ENCODE measurements at regions not wholly inside any gene's neighbourhood (a gene's known extent, or its start where the extent isn't known, plus 50 kb on each side); places are given as distances from the start of the nearest gene placed in this dataset.

- H3K9me3 Mint-ChIP-seq = peaks cover 0 to 3% (median 0%) of the 10 kb centered on the region in 3 donors
- peaks cover 5 to 7% (median 6%) of the 10 kb centered on the region in 3 donors for H3K4me1 Mint-ChIP-seq
- H3K36me3 Mint-ChIP-seq = no peaks in the 10 kb centered on the region
- peaks cover 21% of the 10 kb centered on the region for H3K27me3 Mint-ChIP-seq
- H3K27ac Mint-ChIP-seq = no peak overlapping the region
- H3K4me3 Mint-ChIP-seq = no peak overlapping the region
Observed at GRCh38 chr1:20432341-20432740, 53.7 kb downstream of the CAMK2N1 start.

DNA sequence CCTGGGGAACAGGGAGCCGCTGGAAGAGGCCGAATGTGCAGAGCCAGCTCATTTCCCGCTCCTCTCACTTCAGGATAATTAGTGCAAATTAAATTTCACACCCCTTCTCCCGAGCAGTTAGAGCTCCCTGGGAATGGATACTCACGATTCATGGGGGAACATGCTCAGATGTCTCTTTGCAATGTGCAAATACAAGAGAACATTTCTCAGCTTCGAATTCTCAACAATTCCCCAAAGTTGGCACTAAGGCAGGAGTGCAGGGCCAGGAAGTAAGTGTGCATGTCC is 54.9 kb downstream of the CAMK2N1 start:
- no peak overlapping the region for H3K4me3 Mint-ChIP-seq
- peaks cover 21% of the 10 kb centered on the region for H3K27me3 Mint-ChIP-seq
- H3K9me3 Mint-ChIP-seq = peaks cover 0 to 3% (median 0%) of the 10 kb centered on the region in 3 donors
- H3K36me3 Mint-ChIP-seq = no peaks in the 10 kb centered on the region
- no peak overlapping the region for H3K27ac Mint-ChIP-seq
- H3K4me1 Mint-ChIP-seq = peaks cover 5 to 8% (median 6%) of the 10 kb centered on the region in 3 donors

DNA sequence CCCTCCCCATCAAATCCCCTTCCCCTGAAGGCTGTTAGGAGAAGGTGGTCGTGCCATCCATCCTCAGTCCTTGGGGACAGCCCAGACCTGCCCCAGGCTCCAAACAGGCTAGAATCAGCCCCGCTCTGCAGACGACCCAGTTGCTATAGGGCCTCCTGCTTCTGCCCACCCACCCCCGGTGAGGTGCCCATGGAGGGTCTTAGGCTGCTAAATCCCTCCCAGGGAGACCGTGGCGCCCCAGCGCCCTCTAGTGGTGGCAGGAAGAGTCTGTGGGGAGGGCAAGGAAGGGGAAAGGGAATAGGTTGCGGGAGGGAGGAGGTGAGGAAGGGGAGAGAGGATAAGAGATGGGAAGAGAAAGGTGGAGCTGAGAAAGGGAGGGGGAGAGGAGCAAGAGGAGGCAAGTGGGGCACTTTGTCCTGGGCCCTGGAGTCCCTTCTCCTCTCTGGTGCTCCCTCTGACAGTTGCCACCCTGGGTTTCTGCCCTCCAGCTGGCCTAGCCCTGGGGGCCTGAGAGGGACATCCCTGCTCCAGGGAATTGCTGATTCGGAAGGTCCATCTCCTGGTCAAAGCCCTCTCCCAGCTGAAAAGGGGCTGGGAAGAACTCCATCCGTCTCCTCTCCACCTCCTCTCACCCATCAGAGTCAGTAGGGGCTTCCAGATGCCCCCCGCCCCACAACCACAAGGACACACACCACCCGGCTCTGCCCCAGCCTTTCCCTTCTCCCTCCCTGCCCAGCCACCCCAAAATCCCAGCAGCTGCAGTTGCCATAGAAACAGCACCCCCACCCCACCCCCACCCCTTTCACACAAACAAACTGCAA is 55.4 kb downstream of the CAMK2N1 start:
- H3K27me3 Mint-ChIP-seq = peaks cover 21% of the 10 kb centered on the region
- H3K36me3 Mint-ChIP-seq = no peaks in the 10 kb centered on the region
- H3K4me1 Mint-ChIP-seq = peaks cover 5 to 12% (median 8%) of the 10 kb centered on the region in 3 donors
- H3K9me3 Mint-ChIP-seq = peaks cover 0 to 3% (median 3%) of the 10 kb centered on the region in 3 donors
- H3K4me3 Mint-ChIP-seq = peak overlapping the region in 1 of 4 donors; percentile 22
- no peak overlapping the region for H3K27ac Mint-ChIP-seq

DNA sequence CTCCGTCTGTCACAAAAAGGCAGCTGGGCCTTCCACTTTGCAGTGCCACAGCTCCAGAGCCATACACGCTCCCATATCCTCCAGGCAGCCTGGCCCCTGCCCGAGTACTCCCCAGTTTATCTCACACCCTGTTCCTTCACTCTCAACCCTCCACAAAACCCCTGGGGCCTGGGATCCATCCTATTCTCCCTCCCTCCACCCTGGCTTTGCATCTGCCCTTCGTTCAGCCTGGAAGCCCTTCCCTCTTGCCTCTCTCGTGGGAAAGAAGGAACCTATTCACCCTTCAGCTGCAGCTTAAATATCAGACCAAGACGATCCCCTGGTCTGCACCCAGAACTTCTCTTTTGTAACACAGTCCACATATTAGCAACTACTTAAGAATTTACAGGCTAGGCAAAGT is 56.7 kb downstream of the CAMK2N1 start:
- H3K4me3 Mint-ChIP-seq = no peak overlapping the region
- H3K27me3 Mint-ChIP-seq = peaks cover 22% of the 10 kb centered on the region
- peak overlapping the region in 2 of 3 donors; percentile 53 to 93 for H3K27ac Mint-ChIP-seq
- no peaks in the 10 kb centered on the region for H3K36me3 Mint-ChIP-seq
- peaks cover 0 to 6% (median 4%) of the 10 kb centered on the region in 3 donors for H3K9me3 Mint-ChIP-seq
- peaks cover 5 to 12% (median 8%) of the 10 kb centered on the region in 3 donors for H3K4me1 Mint-ChIP-seq

- no peaks in the 10 kb centered on the region for H3K36me3 Mint-ChIP-seq
- H3K9me3 Mint-ChIP-seq = peaks cover 0 to 6% (median 4%) of the 10 kb centered on the region in 3 donors
- no peak overlapping the region for H3K4me3 Mint-ChIP-seq
- H3K27me3 Mint-ChIP-seq = peaks cover 23% of the 10 kb centered on the region
- H3K27ac Mint-ChIP-seq = peak overlapping the region in 1 of 3 donors; percentile 93
- peaks cover 5 to 12% (median 8%) of the 10 kb centered on the region in 3 donors for H3K4me1 Mint-ChIP-seq
Observed at GRCh38 chr1:20428841-20429240, 57.2 kb downstream of the CAMK2N1 start.

- no peak overlapping the region for H3K4me3 Mint-ChIP-seq
- peaks cover 4 to 18% (median 14%) of the 10 kb centered on the region in 3 donors for H3K9me3 Mint-ChIP-seq
- peaks cover 5 to 12% (median 8%) of the 10 kb centered on the region in 3 donors for H3K4me1 Mint-ChIP-seq
- H3K27me3 Mint-ChIP-seq = peaks cover 12% of the 10 kb centered on the region
- H3K36me3 Mint-ChIP-seq = no peaks in the 10 kb centered on the region
- H3K27ac Mint-ChIP-seq = peak overlapping the region in 2 of 3 donors; percentile 32 to 41
Observed at GRCh38 chr1:20426923-20427322, 59.1 kb downstream of the CAMK2N1 start.

GRCh38 chr1:20426371-20426770 is 59.6 kb downstream of the CAMK2N1 start:
- Mint-ChIP-seq H3K4me1 (peaks cover 5 to 12% (median 8%) of the 10 kb centered on the region in 3 donors), H3K27ac (peak overlapping the region in 1 of 3 donors; percentile 32), H3K9me3 (peaks cover 4 to 20% (median 18%) of the 10 kb centered on the region in 3 donors), H3K36me3 (no peaks in the 10 kb centered on the region), H3K27me3 (peaks cover 8% of the 10 kb centered on the region), H3K4me3 (peak overlapping the region in 1 of 4 donors; percentile 81)

- peaks cover 6 to 20% (median 18%) of the 10 kb centered on the region in 3 donors for H3K9me3 Mint-ChIP-seq
- peaks cover 11% of the 10 kb centered on the region for H3K27me3 Mint-ChIP-seq
- no peaks in the 10 kb centered on the region for H3K36me3 Mint-ChIP-seq
- H3K27ac Mint-ChIP-seq = no peak overlapping the region
- H3K4me1 Mint-ChIP-seq = peaks cover 5 to 12% (median 8%) of the 10 kb centered on the region in 3 donors
- peak overlapping the region in 1 of 4 donors; percentile 10 for H3K4me3 Mint-ChIP-seq
Observed at GRCh38 chr1:20425622-20426021, 60.4 kb downstream of the CAMK2N1 start.

GRCh38 chr1:20423169-20423795 is 62.7 kb downstream of the CAMK2N1 start:
- Mint-ChIP-seq H3K27ac (no peak overlapping the region), H3K27me3 (peaks cover 23% of the 10 kb centered on the region), H3K4me3 (no peak overlapping the region), H3K9me3 (peaks cover 6 to 24% (median 18%) of the 10 kb centered on the region in 3 donors), H3K36me3 (no peaks in the 10 kb centered on the region), H3K4me1 (peaks cover 0 to 6% (median 2%) of the 10 kb centered on the region in 3 donors)

DNA sequence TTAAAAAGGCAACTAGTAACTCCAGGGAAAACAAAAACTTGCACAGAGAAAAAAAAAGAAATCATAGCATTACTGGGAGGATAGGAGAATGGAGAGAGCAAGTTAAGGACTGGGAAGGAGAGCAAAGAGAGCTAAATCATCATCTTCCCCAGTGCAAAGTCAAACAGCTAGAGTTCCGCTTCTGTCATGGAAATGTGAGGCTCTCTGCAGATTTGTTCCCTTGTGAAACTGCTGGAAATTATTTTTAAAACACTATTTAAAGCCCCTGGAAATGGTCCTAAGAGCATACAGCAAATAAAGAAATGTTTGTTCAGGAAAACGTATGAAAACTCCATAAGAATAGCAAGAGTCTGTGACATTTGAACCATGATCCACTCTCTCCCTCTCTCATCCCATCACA is 64.6 kb downstream of the CAMK2N1 start:
- Mint-ChIP-seq H3K9me3 (peaks cover 6 to 24% (median 18%) of the 10 kb centered on the region in 3 donors), H3K4me1 (peaks cover 0 to 6% (median 2%) of the 10 kb centered on the region in 3 donors), H3K27ac (no peak overlapping the region), H3K27me3 (peaks cover 28% of the 10 kb centered on the region), H3K36me3 (peaks cover 2% of the 10 kb centered on the region), H3K4me3 (no peak overlapping the region)

GRCh38 chr1:20417581-20417980 is 68.4 kb downstream of the CAMK2N1 start:
- Mint-ChIP-seq H3K4me3 (no peak overlapping the region), H3K9me3 (peaks cover under 1 to 15% (median 6%) of the 10 kb centered on the region in 3 donors), H3K27ac (no peak overlapping the region), H3K4me1 (peaks cover 4 to 5% (median 5%) of the 10 kb centered on the region in 3 donors), H3K27me3 (peaks cover 24% of the 10 kb centered on the region), H3K36me3 (peaks cover 4% of the 10 kb centered on the region)

- H3K36me3 Mint-ChIP-seq = peaks cover 4% of the 10 kb centered on the region
- H3K27ac Mint-ChIP-seq = peak overlapping the region in 1 of 3 donors; percentile 15
- H3K4me1 Mint-ChIP-seq = peaks cover 4 to 5% (median 5%) of the 10 kb centered on the region in 3 donors
- H3K4me3 Mint-ChIP-seq = no peak overlapping the region
- H3K9me3 Mint-ChIP-seq = peaks cover 0 to 7% (median 3%) of the 10 kb centered on the region in 3 donors
- peaks cover 24% of the 10 kb centered on the region for H3K27me3 Mint-ChIP-seq
Observed at GRCh38 chr1:20416706-20417105, 69.3 kb downstream of the CAMK2N1 start.

GRCh38 chr1:20413776-20414140 is 72.3 kb downstream of the CAMK2N1 start:
- peaks cover 0 to 2% (median 0%) of the 10 kb centered on the region in 3 donors for H3K9me3 Mint-ChIP-seq
- peaks cover 6 to 9% (median 8%) of the 10 kb centered on the region in 3 donors for H3K4me1 Mint-ChIP-seq
- H3K36me3 Mint-ChIP-seq = peaks cover 4% of the 10 kb centered on the region

DNA sequence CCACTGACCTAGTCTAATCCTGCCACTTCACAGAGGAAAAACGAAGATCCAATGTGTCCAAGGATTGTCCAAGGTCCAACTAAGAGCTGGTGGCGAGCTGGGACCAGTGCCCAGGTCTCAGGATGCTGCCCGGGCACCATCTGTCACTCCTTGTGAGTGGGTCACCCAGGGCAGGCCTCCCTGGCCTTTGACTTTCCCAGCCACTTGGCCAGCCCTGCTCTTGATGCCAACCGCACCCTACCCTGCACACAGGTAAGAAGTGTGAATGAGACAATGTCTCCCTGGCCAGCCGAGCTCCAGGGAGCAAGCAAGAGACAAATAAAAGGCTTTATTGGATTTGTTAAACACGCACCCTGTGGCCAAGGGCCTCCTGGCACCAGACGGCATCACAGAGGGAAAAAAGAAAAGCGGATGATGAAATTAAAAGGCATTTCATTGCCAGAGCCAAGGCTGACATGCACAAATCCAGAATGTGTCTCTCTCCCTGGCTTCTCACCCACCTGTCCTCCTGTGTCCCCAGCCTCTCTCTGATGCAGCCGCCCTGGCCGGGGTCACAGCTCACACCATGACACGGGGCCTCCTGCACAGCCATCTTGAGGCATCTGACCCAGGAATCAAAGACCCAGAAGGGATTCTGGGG is 72.8 kb downstream of the CAMK2N1 start:
- Mint-ChIP-seq H3K36me3 (peaks cover 4% of the 10 kb centered on the region), H3K4me1 (peaks cover 6 to 10% (median 9%) of the 10 kb centered on the region in 3 donors), H3K27me3 (peaks cover 7% of the 10 kb centered on the region), H3K9me3 (peaks cover 0 to 2% (median 0%) of the 10 kb centered on the region in 3 donors), H3K27ac (no peak overlapping the region), H3K4me3 (no peak overlapping the region)

More at GRCh38 chr1:20413776-20414140, 72.3 kb downstream of the CAMK2N1 start:
- H3K27me3 Mint-ChIP-seq = peaks cover 9% of the 10 kb centered on the region
- no peak overlapping the region for H3K4me3 Mint-ChIP-seq
- no peak overlapping the region for H3K27ac Mint-ChIP-seq
